OCI-LY1 (cell line): ENCODE measurements at regions not wholly inside any gene's neighbourhood (a gene's known extent, or its start where the extent isn't known, plus 50 kb on each side); places are given as distances from the start of the nearest gene placed in this dataset.

ENCODE experiments used
- H2AFZ ChIP-seq: fragments of 200-600 bp; sonication (generic), shearing (Covaris generic); 2 replicates; pipeline ENCODE4 v1.6.0; 2014; ENCODE audit warnings: antibody characterized with exemption, mild to moderate bottlenecking, low read length
- H3F3A ChIP-seq: fragments of 200-600 bp; sonication (generic), shearing (Covaris generic); 2 replicates; pipeline ENCODE4 v1.6.0; 2014; ENCODE audit warnings: mild to moderate bottlenecking, antibody characterized with exemption, low read length, moderate library complexity; ENCODE audit not compliant: insufficient read depth
- H3K27ac ChIP-seq: fragments of 200-600 bp; sonication (generic); 2 replicates; pipeline ENCODE4 v1.5.1; 2014; ENCODE audit warnings: low read length, mixed run types, mild to moderate bottlenecking, low read depth; ENCODE audit not compliant: poor library complexity, severe bottlenecking
- H3K27me3 ChIP-seq: fragments of 200-600 bp; sonication (generic); 2 replicates; pipeline ENCODE4 v1.6.0; 2014; ENCODE audit warnings: antibody characterized with exemption, mild to moderate bottlenecking, low read length, moderate library complexity; ENCODE audit not compliant: insufficient read depth
- H3K36me3 ChIP-seq: fragments of 200-600 bp; sonication (generic); 2 replicates; pipeline ENCODE4 v1.6.1; 2014; ENCODE audit warnings: mild to moderate bottlenecking, antibody characterized with exemption, low read length, moderate library complexity, mixed read lengths; ENCODE audit not compliant: insufficient read depth
- H3K4me1 ChIP-seq: fragments of 200-600 bp; sonication (generic); 2 replicates; pipeline ENCODE4 v1.5.1; 2014; ENCODE audit warnings: mild to moderate bottlenecking, low read length, moderate library complexity; ENCODE audit not compliant: insufficient read depth, severe bottlenecking
- H3K4me2 ChIP-seq: fragments of 200-600 bp; sonication (generic), shearing (Covaris generic); 2 replicates; pipeline ENCODE4 v1.6.1; 2014; ENCODE audit warnings: low read length
- H3K4me3 ChIP-seq: fragments of 200-600 bp; sonication (generic); 2 replicates; pipeline ENCODE4 v1.5.1; 2014; ENCODE audit warnings: low read length, low read depth, mild to moderate bottlenecking, mixed read lengths; ENCODE audit not compliant: poor library complexity, severe bottlenecking
- H3K79me2 ChIP-seq: fragments of 200-600 bp; shearing (Covaris generic); 2 replicates; pipeline ENCODE4 v1.6.1; 2016; ENCODE audit warnings: mixed run types, low read length, mixed read lengths; ENCODE audit not compliant: insufficient read depth
- H3K9ac ChIP-seq: fragments of 200-600 bp; sonication (generic), shearing (Covaris generic); 2 replicates; pipeline ENCODE4 v1.6.1; 2014; ENCODE audit warnings: mild to moderate bottlenecking, low read length, mixed read lengths
- H3K9me2 ChIP-seq: fragments of 200-600 bp; sonication (generic), shearing (Covaris generic); 2 replicates; pipeline ENCODE4 v1.6.1; 2014; ENCODE audit warnings: low read depth, mild to moderate bottlenecking, low read length, mixed read lengths
- H3K9me3 ChIP-seq: fragments of 200-600 bp; shearing (Covaris generic); 2 replicates; pipeline ENCODE4 v1.6.1; 2014; ENCODE audit warnings: low read length, mixed read lengths
- H4K20me1 ChIP-seq: fragments of 200-600 bp; sonication (generic), shearing (Covaris generic); 2 replicates; pipeline ENCODE4 v1.6.0; 2016; ENCODE audit warnings: mild to moderate bottlenecking, low read length; ENCODE audit not compliant: insufficient read depth
- EZH2 ChIP-seq: fragments of 200-600 bp; sonication (generic), shearing (Covaris generic); IDR thresholded peaks from 2 replicates; pipeline ENCODE4 v1.8.0; 2017; ENCODE audit warnings: borderline replicate concordance, mixed run types, mild to moderate bottlenecking, antibody characterized with exemption, low read length, moderate library complexity, mixed read lengths
- TF ChIP-seq, protein P1 (sequence below): fragments of 200-600 bp; sonication (generic), shearing (Covaris generic); IDR thresholded peaks from 2 replicates; pipeline ENCODE4 v1.5.1; 2017; ENCODE audit warnings: mild to moderate bottlenecking, antibody characterized with exemption, low read length, moderate library complexity, mixed read lengths

DNA sequence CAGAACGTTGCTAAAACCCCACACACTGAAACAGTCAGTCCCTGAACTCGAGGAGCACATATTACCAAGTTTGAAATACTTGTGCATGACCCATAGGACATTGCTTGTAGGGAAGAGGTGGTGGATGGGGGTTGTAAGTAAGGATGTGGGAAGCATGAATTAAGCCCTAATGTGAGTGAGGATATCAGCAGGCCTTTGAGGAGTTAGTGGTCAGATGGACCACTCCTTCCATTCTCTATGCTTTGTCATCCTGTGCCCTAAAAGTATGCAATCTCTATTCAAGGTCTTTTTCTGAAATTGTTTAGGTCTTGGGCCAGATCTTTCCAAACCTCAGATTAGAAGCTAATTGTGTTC lies 70.9 kb upstream of the SAMSN1 start:
- no peak overlapping the region for H3K9ac ChIP-seq
- H3K27ac ChIP-seq = no peak overlapping the region
- H3K4me2 ChIP-seq = no peak overlapping the region
- H3K79me2 ChIP-seq = no peaks in the 10 kb centered on the region
- peak overlapping the region; percentile 69; the same call in 1 of the 2 replicates for H2AFZ ChIP-seq
- no peaks in the 10 kb centered on the region for H3K36me3 ChIP-seq
- no peaks in the 10 kb centered on the region for H3F3A ChIP-seq
- H3K4me3 ChIP-seq = no peak overlapping the region
- TF ChIP-seq EZH2 = no peak
- TF ChIP-seq, protein P1, sequence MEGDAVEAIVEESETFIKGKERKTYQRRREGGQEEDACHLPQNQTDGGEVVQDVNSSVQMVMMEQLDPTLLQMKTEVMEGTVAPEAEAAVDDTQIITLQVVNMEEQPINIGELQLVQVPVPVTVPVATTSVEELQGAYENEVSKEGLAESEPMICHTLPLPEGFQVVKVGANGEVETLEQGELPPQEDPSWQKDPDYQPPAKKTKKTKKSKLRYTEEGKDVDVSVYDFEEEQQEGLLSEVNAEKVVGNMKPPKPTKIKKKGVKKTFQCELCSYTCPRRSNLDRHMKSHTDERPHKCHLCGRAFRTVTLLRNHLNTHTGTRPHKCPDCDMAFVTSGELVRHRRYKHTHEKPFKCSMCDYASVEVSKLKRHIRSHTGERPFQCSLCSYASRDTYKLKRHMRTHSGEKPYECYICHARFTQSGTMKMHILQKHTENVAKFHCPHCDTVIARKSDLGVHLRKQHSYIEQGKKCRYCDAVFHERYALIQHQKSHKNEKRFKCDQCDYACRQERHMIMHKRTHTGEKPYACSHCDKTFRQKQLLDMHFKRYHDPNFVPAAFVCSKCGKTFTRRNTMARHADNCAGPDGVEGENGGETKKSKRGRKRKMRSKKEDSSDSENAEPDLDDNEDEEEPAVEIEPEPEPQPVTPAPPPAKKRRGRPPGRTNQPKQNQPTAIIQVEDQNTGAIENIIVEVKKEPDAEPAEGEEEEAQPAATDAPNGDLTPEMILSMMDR = no peak
- H4K20me1 ChIP-seq = no peaks in the 10 kb centered on the region
- peaks cover 26% of the 10 kb centered on the region for H3K4me1 ChIP-seq
- no peaks in the 10 kb centered on the region for H3K9me2 ChIP-seq
- H3K27me3 ChIP-seq = no peaks in the 10 kb centered on the region
- H3K9me3 ChIP-seq = no peaks in the 10 kb centered on the region

DNA sequence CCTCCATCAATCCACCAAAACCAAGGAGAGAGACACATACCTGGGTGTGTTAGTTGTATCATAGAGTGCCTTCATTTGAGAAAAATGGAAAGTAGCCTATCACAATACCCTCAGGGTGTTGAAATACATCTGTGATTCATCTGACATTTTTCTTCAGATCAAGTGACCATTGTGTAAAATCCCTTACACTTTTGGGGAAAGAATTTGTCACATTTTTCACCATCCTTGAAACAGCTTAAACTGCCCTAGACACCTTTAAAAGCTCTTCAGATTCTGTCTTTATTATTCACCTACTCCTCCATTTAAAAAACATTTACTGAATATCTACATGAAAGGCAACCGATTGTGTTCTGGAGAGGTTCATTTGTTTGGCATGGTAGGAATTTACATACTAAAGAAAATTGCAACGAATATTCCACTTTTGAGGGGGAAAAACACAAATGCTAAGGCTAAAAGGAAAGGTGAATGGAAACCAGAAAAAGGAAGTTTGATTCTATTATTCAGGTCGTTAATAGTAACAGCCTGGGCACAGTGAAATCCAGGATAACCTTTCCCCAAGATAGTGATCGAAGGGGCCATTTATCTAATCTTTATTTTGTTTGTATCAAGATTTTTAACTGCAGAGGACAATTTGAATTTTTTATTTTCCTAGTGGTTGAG lies 70.4 kb upstream of the SAMSN1 start:
- Histone ChIP-seq H3F3A (no peaks in the 10 kb centered on the region), H3K9ac (no peak overlapping the region), H4K20me1 (no peaks in the 10 kb centered on the region), H3K4me3 (no peak overlapping the region), H3K79me2 (no peaks in the 10 kb centered on the region), H3K9me2 (no peaks in the 10 kb centered on the region), H3K36me3 (no peaks in the 10 kb centered on the region), H3K27ac (no peak overlapping the region), H3K4me2 (no peak overlapping the region), H2AFZ (peak overlapping the region; percentile 69; the same call in 1 of the 2 replicates), H3K27me3 (no peaks in the 10 kb centered on the region), H3K9me3 (no peaks in the 10 kb centered on the region), H3K4me1 (peaks cover 26% of the 10 kb centered on the region)
- TF ChIP-seq, protein P1 = no peak
- no peak for TF ChIP-seq EZH2

DNA sequence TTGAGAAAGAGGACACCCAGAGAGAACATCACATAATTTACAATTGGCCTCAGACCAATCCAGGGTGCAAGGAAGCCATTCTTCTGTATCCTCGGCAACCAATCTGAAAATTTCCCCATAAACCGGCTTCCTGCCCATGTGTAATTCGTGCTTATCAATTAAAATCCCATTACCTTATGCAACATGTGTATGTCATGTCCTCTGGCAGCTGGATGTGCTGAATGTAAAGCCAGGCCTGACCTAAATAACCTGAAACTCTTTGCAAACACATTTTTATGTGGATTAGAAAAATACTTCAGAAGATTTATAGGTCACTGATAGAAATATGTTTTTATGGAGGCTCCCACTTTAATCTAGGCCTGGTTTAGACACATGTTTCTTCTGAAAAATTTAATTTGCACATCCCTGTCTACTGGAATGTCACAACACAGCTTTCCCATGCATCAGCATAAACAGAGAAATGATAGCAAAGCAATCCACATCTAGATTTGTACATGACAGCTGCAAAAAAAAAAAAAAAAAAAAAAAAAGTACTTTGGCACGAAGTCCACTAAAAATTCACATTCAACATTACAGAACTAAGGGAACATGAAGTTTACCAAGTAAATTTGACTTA lies 69.4 kb upstream of the SAMSN1 start:
- Histone ChIP-seq H4K20me1 (no peaks in the 10 kb centered on the region), H3K27ac (no peak overlapping the region), H3K9ac (no peak overlapping the region), H3K27me3 (no peaks in the 10 kb centered on the region), H3K9me2 (no peaks in the 10 kb centered on the region), H3K36me3 (no peaks in the 10 kb centered on the region), H3K79me2 (no peaks in the 10 kb centered on the region), H3K4me3 (no peak overlapping the region), H2AFZ (peak overlapping the region; percentile 71; the same call in 1 of the 2 replicates), H3K4me2 (no peak overlapping the region), H3K4me1 (peaks cover 26% of the 10 kb centered on the region), H3F3A (no peaks in the 10 kb centered on the region), H3K9me3 (no peaks in the 10 kb centered on the region)
- TF ChIP-seq, protein P1 = no peak
- TF ChIP-seq EZH2 = no peak
